Activated CD4-positive, alpha-beta T cell treated with anti-CD3 and anti-CD28 coated beads for 1 hour (primary cell): ENCODE measurements at regions not wholly inside any gene's neighbourhood (a gene's known extent, or its start where the extent isn't known, plus 50 kb on each side); places are given as distances from the start of the nearest gene placed in this dataset.
"Not testable (repeated sequence)": the region's sequence is repeated elsewhere in the genome, so short reads cannot be mapped to it uniquely, and the experiment has no call there.

Source experiments
- DNase-seq: peaks from one replicate; pipeline ENCODE4 v3.0.0-alpha.2; 2020

DNA sequence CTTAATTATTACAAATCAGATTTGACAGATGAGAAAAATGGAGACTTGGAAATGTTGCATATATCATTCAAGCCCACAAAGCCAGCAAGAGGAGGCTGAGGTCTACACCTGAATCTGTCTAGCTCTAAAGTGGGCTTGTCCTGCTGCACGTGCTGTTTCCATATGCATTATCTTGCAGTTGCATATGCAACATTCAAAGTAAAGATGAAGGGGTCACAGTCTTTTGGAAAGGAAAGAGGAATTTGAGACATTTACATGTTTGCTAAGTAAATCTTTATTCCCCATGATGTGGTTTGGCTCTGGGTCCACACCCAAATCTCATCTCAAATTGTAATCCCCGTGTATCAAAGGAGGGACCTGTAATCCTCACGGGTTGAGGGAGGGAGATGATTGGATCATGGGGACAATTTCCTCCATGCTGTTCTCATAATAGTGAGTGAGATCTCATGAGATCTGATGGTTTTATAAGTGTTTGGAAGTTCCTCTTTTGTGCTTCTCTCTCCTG lies 98.3 kb downstream of the BACH1 start:
- DNase-seq, result no peak

DNA sequence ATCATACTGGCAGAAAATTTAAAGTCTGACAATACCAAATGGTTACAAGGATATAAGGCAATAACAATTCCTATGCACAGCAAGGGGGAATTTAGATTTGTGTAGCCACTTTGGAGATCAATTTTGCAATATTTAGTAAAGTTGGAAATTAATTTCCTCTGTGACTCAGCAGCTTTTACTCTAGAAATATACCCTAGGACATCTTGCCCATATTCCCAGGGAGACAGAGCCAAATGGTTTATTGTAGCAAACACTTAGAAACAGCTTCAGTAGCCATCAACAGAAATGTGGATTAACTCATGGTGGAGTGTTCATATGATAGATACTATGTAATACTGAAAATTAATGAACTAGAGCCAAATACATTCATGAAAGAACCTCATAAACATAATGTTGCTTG lies 104.6 kb downstream of the BACH1 start:
- no peak for DNase-seq

DNA sequence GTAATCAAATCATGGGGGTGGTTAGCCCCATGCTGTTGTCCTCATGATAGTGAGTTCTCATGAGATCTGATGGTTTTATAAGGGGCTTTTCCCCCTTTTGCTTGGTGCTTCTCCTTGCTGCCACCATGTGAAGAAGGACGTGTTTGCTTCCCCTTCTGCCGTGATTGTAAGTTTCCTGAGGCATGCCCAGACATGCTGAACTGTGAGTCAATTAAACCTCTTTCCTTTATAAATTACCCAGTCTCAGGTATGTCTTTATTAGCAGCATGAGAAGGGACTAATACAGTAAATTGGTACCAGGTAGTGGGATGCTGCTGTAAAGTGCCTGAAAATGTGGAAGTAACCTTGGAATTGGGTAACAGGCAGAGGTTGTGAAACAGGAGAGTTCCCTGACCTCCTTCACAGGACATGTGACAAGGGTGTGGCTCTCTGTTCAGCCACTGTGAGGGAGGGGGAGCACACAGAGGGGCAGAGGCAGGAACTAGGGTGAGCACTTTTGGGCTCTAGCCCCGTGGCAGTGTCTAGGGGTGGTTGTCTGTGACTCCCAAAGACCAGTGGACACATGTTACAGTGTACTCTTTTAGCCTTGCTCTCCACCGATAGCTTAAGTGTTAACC lies 105.3 kb downstream of the BACH1 start:
- DNase-seq, result no peak

DNA sequence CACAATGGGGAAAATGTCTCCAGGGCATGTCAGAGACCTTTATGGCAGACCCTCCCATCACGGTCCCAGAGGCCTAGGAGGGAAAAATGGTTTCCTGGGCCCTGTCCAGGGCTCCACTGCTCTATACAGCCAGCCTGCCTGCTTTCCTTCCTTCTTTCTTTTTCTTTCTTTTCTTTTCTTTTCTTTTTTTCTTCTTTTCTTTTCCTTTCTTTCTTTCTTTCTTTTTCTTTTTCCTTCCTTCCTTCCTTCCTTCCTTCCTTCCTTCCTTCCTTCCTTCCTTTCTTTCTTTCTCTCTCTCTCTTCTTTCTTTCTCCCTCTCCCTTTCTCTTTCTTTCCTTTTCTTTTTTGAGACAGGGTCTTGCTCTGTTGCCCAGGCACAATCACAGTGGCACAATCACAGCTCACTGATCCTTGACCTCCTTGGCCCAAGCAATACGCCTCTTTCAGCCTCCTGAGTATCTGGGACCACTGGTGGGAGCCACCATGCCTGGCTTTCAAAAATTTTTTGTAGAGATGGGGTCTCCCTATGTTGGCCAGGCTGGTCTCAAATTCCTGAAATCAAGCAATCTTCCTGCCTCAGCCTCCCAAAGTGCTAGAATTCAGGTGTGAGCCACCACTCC lies 106.9 kb downstream of the BACH1 start:
- no peak for DNase-seq

DNA sequence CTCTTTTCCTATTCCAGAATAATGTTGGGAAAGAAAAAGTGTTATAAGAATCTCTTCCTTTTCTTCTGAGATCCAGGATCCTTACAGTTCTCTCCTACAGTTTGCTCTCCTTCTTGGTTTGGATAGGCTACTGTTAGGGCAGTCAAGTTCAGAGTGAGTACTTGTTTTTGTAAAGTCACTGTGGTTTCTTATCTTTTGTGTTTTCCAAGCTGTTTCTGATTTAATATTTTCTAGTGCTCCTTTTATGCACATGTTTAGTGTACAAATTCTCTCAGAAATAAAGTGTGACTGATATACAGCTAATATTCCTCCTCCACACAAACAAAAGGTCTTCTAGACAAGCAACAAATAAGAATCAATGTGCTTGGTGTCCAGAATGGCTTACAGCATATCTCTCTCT lies 107.7 kb downstream of the BACH1 start:
- DNase-seq, result no peak

DNA sequence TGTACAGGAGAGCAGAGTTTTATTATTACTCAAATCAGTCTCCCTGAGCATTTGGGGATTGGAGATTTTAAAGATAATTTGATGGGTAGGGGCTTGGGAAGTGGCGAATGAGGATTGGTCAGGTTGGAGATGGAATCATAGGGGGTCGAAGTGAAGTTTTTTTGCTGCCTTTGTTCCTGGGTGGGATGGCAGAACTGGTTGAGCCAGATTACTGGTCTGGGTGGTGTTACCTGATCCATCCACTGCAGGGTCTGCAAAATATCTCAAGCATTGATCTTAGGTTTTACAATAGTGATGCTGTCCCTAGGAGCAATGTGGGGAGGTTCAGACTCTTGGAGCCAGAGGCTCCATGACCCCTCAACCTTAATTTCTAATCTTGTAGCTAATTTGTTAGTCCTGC lies 108.8 kb downstream of the BACH1 start:
- DNase-seq, result no peak

DNA sequence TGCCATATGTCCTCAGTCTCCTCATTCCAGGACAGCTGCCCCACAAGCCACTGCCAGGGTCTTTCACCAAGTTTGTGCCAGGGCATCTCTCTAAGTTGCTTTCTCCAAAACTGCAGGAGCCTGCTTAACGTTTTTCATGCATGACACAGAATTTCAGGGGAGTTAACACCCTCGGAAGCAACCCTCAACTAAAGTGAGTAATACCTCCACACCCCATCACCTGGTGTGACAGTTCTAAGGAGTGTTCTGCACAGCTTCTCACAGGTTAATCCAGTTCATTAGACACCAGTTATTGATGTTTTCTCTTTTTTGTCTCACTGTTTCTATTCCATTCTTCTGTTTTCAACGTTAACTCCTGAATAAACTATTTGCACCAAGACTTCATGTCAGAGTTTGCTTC lies 115.0 kb downstream of the BACH1 start:
- no peak for DNase-seq

DNA sequence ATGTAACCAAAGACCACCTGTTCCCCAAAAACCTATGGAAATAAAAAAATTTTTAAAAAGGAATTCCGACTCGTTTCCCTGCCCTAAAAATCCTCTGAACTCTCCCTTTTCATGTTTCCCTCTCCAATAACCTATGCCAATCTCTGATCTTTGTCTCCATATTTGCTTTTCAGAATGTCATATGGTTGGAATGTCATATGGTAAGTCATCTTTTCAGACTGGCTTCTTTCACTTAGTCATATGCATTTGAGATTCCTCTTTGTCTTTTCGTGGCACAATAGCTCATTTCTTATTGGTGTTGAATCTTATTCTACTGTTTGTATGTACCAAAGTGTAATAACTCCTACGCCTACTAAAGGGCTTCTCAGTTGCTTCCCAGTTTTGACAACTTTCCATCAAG lies 117.5 kb downstream of the BACH1 start:
- no peak for DNase-seq

DNA sequence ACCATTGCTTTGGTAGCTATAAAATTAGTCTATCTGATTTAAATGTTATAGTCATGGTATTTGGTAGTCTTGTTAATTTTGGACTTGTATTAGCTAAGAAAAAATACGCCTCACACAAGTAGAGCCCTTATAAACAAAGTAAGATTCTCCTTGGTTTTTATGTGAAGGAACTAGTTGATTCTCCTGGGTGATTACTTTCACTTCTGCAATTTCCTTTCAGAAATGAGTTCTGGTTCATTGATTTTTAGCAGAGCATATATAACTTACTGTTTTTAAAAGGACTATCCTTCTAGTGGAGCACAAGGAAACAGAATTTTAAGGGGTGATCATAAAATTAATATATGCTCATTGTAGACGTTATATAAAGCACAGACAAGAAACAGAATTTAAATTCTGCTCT lies 120.1 kb downstream of the BACH1 start:
- DNase-seq, result no peak

DNA sequence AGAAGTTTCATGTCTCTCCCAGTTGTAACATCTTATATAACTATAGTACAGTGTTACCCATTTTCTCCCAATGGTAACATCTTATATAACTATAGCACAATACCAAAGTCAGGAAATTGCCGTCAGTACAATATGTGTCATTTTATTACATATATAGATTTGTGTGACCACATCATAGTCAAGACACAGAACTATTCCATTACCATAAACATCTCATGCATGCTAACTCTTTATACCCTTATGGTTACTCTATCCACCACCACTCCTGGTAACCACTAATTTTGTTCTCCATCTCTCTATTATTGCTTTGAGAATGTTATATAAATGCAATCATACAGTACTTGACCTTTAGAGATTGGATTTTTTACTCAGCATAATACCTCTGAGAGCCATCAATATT lies 120.7 kb downstream of the BACH1 start:
- DNase-seq, result no peak

DNA sequence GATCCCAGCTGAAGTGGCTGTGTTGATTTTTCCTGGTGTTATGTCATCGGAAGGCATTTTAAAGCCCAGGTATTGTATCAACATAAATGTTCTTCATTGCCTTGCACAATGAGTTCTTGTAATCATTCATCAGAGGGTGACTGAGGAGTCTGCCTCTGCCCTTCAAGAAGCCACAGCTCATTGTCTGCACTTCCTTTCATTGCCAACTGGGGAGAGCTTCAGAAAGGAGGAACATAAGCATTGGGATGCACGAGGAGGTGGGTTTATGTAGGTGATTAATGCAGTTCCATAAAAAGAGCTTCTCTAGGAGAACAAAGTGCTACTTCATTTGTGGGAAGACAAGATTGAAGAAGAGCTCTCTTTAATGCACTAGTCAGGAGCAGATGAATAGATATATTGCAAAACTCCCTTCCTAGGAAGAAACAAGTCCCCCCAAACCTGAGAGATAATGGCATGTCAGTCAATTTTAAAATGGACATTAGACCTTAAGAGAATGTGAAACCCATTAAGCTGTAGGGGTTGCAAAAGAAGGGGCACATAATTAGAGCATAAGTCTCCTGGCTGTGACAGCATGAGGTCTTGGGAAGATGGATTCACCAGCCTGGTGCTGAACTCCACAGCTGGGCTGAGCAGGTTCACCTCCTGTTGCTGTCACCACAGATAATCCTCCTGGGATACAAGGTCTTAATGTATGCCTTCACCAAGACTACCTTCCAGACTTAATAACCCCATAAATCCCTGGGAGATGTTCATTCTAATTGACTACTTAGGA lies 124.6 kb downstream of the BACH1 start:
- DNase-seq, result no peak

DNA sequence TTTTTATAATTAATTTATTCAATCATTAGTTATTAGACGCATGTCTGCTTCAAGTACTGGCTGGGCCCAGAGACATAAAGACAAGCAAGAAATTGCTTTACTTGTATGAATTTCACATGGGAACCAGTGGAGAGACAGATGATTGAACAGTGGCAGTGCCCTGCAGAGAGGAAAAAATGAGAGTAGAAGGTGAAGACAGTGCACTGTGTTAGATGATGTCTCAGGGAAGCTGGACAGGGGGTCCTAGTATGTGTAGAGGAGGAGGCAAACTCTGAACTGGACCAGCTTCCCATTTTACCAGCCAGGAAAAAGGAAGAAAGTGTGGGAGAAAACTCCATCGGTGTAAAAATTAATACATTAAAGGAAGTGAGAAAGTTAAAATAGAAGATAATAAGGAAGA lies 126.0 kb downstream of the BACH1 start:
- DNase-seq, result no peak

DNA sequence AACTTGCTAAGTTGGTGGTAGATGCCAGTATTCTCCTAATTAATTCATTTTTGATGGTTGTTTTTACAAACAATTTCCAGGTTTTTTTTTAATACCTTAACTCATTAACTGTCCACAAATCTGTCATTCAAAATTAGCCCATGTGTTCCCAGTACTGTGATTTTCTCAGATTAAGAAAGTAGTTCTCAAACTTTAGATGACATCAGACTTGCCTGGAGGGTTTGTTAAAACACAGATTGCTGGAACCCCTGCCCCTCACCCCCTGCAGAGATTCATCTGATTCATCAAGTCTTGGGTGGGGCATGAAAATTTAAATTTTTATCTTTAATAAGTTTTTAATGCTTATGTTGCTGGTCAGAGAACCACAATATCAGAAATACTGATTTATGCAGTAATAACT lies 130.5 kb downstream of the BACH1 start:
- DNase-seq, result no peak

DNA sequence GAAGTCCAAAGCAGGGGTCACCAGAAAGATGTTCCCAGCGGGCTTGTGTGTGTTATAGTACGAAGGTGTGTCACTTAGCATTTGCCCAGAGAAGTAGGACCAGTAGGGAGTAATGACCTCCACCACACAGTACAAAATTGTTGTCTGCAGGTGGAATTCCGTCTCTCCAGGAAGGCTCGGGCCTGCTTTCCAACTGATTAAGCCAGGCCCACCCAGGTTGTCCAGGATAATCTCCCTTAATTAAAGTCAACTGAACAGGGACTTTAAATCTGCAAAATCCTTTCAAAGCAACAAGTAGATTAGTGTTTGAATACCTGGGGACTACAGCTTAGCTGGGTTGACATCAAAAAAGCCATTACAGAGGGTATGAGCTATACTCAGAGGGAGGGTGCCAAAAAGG lies 131.3 kb downstream of the BACH1 start:
- DNase-seq, result no peak

DNA sequence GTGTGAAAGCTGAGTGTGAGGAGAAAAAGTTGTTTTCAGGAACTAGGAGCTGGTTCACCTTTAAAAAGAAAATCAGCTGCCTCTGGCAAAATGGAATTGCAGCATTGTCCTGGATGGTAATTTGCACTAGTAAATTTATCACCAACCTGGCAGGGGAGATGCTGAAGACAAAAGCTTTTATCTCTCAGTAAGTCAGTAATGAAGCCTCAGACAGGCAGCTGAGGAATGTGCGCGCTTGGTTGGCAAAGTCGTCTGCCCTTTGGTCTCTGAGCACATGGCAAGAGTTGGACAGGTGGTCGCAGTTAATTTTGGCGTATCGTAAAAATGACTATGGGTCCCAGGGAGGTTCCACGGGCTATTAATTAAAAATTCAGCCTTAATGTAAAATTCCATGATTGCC lies 131.9 kb downstream of the BACH1 start:
- no peak for DNase-seq

DNA sequence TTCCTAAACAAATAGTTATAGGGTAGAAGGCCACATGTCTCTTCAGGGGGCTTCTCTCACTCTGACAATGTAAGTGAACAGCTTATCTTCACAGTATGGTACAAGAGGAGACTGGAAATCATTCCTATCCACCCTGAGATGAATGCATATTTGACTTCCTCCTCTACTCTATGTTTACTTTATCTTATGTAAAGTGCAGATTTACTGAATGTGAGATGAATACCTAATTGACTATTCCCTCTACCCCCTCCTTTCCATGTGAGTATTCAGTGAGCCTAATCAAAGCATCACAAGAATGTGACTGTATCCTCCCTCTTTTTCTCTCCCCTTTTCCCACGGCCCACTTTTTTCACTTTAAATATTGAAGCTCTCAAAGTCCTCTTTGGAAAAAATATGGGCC lies 132.5 kb downstream of the BACH1 start:
- no peak for DNase-seq

DNA sequence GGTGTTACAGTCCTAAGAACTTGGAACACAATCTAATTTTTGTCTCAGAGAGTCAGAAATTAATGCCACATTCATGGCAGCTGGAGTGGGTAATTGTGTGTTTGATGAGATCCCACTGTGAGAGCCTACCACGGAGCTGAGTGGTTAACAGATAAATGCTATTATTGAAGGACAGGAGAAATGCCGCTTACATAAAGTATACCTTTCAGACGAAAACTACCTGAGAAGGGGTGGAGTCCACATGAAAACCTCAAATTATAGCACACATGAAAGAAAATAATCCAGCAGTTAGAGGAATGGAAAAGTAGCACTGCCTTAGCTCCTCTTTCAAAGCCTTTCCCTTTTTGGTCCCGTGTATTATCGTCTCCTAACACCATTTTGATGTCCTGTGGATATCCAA lies 133.0 kb downstream of the BACH1 start:
- DNase-seq, result no peak

DNA sequence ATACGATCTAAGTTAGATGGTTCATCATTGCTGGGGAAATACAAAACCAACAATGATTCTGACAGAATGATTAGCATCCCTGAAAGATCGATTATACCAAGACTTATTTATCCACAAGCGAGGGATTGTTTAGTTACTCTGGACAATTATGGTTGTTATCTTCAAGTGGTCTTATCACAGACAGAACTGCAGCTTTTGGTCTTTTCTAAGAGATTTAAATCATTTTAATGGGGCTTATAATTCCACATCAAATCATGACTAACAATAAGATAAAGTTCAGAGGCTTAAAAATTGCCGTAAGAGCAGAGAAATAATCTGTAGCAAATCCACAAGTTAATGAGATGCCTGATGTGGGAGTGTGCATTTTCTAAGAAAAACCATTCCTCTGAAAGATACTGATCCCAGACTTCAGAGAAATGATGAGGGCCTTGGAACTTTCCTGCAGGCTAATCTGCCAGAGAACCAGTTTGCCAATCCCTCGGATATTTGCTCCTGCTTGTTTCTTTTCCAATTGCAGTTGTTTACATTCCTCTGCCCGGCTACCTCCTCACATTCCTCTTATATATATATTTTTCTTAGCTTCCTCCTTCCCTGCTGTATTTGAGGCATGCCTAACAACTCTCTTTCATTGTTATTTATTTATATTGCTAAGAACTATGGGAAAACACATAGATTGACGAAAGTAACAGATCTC lies 134.8 kb downstream of the BACH1 start:
- DNase-seq, result no peak

DNA sequence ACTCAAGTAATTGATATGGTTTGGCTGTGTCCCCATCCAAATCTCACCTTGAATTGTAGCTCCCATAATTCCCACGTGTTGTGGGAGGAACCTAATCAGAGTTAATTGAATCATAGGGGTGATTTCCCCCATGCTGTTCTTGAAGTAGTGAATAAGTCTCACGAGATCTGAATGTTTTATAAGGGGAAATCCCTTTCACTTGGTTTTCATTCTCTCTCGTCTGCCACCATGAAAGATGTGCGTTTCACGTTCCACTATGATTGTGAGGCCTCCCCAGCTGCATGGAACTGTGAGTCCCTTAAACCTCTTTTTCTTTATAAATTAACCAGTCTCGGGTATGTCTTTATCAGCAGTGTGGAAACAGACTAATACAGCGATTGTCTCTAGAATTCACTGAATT lies 135.4 kb downstream of the BACH1 start:
- DNase-seq, result no peak

DNA sequence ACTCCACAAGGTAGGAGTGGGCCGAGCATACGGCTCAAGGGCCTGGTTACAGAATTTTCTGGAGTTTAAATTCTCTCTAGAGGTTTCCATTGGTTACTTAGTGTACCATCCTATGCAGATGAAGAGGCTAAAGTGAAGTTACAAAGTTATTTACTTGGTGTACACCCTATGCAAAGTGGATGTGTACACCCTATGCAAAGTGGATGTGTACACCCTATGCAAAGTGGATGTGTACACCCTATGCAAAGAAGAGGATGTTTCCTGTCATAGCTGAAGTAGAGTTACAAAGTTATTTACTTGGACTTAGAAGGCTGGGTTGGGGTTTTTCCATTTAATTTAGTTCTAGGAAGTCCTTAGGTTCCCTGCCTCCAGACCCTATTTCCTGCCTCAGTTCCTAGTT lies 136.3 kb downstream of the BACH1 start:
- DNase-seq, result not testable (repeated sequence)

DNA sequence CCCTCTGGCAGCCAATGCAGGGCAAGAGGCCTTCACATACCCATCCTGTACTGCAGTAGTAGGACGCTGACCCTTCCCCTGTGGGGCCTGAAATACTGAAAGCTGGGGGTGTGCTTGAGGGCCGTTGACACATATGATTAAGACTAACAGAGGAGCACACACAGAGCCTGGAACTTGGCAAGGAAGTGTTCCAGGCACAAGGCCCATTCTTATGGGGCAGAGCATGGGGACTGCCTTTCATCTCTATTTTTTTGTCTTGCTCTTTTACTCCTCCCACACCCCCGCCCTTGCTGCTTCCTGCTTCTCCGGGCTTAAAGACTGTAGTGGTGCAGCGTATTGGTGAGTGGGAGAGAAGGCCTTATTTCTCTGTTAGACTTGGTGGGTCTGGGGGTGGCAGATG lies 137.4 kb downstream of the BACH1 start:
- peak; percentile 18 for DNase-seq

DNA sequence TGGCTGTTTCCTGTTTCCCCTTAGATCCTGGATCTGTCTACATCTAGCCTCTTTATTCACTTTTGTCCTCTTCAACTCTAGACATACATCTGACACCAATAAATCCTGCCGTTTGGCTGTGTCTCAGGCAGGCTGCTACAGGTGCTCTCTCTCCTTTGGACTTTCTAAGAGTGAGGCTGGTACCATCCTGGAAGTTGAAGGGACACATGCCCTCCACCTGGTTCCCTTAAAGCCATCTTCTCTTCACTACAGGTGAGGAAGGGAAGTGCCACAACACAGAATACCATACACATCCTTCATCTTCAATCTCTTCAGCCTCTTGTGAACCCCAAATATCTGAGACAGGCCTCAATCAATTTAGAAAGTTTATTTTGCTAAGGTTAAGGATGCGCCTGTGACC lies 137.9 kb downstream of the BACH1 start:
- no peak for DNase-seq

DNA sequence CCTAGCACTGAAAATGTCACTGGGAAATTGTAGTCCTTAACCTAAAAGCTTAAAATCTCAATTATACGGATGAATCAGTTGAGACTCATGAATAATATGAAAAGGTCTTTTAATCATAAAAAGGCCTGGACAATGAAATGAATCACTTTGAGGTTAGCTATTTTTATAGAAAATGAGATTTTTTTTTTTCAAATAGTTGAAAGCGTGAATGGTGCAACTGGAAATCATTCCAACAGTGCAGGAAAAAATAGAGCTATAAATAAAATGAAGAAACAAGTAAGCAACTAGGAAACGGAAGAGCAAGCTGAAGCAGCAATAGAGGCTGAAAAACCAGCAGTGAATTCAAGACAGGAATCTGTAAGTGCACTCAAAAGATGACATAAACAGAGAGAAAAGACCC lies 142.9 kb downstream of the BACH1 start:
- DNase-seq, result no peak
